HG03575 (cell line): ENCODE measurements at regions not wholly inside any gene's neighbourhood (a gene's known extent, or its start where the extent isn't known, plus 50 kb on each side); places are given as distances from the start of the nearest gene placed in this dataset.
"Not testable (repeated sequence)": the region's sequence is repeated elsewhere in the genome, so short reads cannot be mapped to it uniquely, and the experiment has no call there.

Experiments used
- ATAC-seq: cut with Tn5 transposase; IDR thresholded peaks from one replicate; pipeline ENCODE4 v1.9.1; 2021; ENCODE audit not compliant: unreplicated experiment, insufficient number of reproducible peaks, low FRiP score; ENCODE audit errors: extremely low read depth

DNA sequence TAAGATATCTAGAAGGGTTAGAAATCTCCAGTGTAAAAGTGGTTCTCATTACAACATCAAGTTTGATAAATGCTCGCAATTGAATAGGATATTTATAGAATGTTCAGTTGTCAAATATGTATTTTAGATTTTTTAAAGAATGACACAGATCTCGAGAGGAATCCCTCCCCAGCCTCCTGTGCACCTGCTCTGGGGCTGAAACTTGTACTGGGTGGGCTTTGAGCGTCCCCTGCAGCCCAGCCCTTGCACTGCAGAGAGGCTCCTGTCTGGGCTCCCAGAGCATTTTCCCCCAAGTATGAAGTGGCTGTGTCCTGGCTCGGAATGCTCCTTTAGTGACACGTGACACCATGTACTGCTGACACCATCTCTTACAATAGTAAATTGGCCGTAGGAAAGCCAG lies 499.6 kb downstream of the TMEM121 start:
- ATAC-seq: no peak

DNA sequence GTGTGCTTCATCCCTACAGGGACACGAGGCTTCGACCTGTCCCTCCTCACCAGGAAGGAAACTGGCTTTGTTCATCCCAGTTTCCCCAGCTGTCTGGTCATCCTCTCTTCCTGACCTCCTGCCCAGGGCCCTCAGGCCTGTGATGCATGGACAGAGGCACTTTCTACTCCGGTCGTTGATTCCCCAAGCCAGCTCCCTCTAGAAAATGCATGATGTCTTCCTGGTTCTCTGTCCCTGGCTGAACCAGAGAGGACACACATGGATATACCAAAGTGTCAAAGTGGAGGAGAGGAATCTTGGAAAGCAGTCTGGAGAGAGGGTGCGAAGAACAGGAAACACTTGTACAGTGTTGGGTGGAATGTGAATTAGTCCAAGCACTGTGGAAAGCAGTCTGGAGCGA lies 501.4 kb downstream of the TMEM121 start:
- not testable (repeated sequence) for ATAC-seq

GRCh38 chr14:106029959-106030358 lies 503.6 kb downstream of the TMEM121 start:
- no peak for ATAC-seq

GRCh38 chr14:106037380-106037779 lies 511.0 kb downstream of the TMEM121 start:
- ATAC-seq: no peak

DNA sequence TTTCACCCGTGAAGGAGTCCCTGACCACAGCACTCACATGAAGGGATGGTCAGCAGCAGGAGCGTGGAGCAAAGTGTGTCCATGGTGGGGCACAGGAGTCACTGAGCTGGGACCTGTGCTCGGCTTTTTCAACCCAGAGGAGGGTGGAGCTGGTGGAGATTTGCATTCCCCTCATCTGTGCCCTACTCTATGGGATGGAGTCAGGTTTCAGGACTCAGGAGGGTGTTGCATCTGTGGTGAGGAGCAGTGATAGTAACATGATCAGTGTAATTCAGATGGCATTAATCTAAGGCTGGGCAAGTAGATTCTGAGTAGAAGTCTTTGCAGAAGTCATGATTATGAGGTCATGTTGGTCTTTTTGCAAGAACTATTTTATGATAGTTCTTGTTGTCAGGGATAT lies 511.9 kb downstream of the TMEM121 start:
- no peak for ATAC-seq

DNA sequence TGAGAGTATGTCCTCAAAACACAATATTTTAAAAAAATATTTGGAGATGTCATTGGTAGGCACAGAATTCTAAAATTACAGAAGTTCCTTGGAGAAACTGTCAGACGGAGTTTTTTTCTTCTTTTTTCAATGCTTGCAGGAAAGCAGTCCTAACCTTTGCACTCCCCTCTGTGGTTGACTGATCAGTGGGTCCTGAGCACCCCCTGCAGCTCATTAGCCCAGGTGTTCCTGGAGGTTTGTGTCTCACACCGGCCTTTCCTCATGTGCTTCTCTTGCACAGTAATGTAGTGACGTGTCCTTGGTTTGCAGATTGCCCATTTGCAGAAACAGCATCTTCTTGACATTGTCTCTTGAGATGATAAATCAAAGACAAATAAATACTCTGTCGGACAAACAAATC lies 513.0 kb downstream of the TMEM121 start:
- no peak for ATAC-seq

GRCh38 chr14:106044515-106044914 lies 518.1 kb downstream of the TMEM121 start:
- ATAC-seq: no peak

DNA sequence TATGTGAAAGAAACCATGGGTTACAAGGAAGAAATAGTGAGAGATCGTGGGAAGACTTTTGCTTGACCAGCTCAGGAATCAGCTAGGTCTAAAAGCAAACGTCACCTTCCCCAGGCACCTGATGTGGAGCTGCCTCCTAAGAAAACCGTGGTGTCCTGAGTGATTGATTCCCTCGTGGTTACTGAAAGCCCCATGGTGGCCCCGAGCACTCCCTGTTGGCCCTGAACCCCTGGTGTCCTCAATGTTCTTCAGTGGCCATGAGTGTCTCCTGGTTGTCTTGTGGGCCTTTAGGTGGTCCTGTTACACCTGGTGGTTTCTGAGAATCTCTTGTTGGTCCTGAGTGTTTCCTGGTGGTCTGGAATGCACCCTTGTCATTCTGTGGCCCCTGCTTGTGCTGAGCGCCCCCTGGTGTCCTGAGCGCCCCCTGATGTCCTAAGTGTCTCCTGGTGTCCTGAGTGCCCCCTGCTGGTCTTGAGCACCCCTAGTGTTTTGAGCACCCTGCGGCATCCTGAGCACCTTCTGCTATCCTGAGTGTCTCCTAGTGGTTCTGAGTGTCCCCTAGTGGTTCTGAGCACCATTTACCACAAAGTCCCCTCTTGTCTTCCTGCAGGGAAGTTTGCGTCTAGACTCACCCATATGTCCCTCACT lies 518.7 kb downstream of the TMEM121 start:
- ATAC-seq: no peak

GRCh38 chr14:106051796-106052195 lies 525.4 kb downstream of the TMEM121 start:
- ATAC-seq: no peak

DNA sequence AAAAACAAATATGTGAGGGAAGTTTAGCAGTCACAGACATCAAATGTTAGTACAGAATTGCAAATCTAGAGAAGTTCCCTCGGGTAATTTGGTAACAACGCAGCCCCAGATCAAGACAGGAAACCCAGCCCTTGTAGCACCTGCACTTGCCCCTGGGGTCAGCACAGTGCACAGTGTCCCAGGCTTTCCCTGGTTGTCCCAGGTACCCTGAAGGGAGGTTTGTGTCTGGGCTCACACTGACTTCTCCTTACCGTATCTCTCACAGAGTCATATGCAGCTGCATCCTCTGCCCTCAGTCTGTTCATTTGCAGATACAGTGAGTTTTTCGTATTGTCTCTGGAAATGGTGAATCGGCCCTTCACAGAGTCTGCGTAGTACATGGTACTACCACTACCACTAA lies 528.9 kb downstream of the TMEM121 start:
- no peak for ATAC-seq

- no peak for ATAC-seq
Measured at GRCh38 chr14:106058342-106058741, 532.0 kb downstream of the TMEM121 start.

DNA sequence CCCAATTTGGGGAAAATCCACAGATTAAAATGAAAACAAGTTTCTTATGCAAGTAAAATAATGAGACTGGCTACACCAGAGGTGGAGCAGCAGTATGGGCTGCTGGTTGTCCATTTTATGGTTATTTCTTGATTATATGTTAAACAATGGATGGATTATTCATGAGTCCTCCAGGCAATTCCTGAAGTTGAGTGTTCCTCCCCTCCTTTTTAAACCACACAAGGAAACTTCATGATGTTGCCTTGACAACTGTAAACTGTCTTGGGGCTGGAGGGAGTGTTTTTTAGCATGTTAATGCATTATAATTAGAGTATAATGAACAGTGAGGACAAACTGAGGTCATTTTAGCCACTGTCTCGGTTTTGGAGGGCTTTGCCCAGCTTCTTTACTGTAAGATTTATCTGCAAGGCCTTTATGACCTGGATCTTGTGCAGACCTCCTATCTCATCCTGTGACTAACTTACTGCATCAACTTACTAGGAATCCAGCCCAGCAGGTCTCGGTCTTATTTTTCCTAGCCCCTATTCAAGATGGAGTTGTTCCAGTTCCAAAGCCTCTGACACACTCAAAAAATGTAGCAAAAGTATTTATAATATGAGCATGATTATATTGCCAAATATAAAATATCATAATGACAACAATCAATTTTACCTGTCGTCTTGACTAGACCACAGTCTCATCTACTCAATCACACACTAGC lies 534.0 kb downstream of the TMEM121 start:
- no peak for ATAC-seq

DNA sequence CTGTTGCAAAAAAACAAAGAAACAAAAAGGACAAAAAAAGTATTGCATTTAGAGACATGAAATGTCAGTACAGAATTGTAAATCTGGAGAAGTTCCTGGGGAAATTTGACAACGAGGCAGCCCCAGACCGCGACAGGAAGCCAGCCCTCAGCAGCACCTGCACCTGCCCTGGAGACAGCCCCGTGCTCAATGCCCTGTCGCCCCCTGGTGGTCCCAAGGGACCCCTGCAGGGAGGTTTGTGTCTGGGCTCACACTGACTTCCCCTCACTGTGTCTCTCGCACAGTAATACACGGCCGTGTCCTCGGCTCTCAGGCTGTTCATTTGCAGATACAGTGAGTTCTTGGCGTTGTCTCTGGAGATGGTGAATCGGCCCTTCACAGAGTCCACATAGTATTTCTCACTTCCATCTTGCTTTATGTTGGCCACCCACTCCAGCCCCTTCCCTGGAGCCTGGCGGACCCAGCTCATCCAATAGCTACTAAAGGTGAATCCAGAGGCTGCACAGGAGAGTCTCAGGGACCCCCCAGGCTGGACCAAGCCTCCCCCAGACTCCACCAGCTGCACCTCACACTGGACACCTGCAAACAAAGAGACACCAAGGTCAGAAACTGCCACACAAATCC lies 535.6 kb downstream of the TMEM121 start:
- not testable (repeated sequence) for ATAC-seq

DNA sequence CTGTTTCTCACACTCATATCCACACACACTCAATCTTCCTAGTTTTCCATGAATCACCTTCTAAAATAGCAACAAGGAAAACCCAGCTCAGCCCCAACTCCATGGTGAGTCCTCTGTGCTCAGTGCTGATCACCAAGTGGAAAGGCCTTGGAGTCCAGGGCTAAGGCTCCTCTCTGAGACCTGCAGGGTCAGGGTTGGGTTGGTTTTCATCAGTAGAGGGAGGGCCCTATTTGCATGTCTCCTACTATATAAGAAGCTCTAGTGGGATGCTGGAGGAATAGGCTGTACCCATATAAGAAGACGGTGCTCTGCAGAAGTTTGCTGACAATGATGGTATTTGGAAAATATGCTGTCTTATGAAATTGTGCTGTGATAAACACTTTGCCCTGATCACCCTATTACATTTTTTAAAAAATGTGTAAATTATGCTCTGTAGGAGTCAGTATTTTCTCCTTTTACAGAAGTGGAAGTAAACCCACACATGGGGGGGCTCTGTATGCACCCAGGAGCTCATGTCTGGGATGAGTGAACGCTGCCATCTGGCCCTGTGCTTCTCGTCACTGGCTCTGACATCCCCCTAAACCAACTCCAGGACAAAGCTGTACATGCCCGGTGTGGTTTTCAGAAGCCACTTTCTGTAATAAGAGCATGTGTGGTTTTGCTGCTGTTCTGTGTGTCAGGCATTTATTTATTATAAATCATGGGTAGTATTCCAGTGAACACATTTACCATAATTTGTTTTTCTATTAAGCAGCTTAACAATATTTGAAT lies 536.3 kb downstream of the TMEM121 start:
- ATAC-seq: no peak

- no peak for ATAC-seq
Measured at GRCh38 chr14:106067935-106068334, 541.6 kb downstream of the TMEM121 start.

DNA sequence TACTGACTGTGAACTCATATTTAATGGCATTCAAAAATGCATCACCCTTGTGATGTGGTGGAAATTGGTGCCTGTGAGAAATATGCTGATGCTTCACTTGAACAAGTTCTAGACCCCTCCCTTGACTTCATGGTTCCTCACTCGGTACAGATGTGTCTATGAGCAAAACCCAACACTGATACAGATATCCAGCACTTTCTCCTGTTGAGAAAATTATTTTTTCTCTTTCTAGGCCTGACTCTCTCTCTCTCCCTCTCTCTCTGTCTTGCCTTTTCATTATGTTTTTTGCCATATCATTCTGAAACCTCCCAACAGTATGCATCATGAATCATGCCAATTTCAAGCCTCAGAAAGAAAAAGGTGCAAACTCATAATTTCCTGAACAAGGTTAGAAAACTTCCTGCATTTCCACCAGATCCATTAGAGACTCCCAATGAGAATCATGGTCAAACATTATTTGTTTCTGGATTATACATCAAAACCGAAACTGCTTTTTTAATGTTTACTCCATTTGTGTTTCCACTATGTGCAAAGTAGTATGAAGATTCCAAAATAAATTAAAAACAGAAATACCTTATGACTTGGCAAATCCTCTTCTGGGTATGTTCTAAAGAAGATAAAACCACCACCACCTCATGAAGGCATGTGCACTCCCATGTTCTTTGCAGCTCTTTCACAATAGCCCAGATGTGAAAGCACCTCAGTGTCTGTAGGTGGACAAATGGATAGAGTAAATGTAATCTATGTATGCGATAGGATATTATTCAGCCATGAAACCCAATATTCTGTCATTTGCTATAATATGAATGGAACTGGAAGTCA lies 543.6 kb downstream of the TMEM121 start:
- ATAC-seq: no peak

- no peak for ATAC-seq
Measured at GRCh38 chr14:106080922-106081321, 554.5 kb downstream of the TMEM121 start.

DNA sequence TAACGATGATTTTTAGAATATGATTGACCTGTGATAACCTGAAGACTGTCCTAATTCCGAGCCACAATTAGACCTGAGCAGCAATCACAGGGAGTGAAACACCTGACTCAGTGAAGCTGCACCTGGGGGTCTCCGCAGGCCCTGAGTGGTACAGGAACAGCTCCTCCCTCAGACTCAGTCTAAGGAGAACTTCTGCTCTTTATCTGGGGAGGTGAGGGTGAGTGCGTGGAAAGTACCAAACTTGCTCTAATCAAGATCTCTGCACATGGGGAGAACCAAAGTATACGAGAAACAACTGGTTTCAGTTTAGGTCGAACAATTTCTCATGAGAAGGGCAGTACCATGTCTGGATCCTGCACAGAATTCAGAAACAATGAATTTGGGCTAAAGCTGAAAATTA lies 555.3 kb downstream of the TMEM121 start:
- not testable (repeated sequence) for ATAC-seq

GRCh38 chr14:106083082-106083481 lies 556.7 kb downstream of the TMEM121 start:
- ATAC-seq: no peak
